HepG2 (cell line): ENCODE measurements at regions not wholly inside any gene's neighbourhood (a gene's known extent, or its start where the extent isn't known, plus 50 kb on each side); places are given as distances from the start of the nearest gene placed in this dataset.

Experiments
- ATAC-seq: fragments of 200-7000 bp; cut with Tn5 transposase; 3 replicates; pipeline ENCODE4 v1.9.1; 2020; ENCODE audit warnings: mild to moderate bottlenecking, moderate library complexity
- BruUV-seq: library from RNA; stranded (reverse); fragments of 400-500 nt; replicated peaks from 2 replicates; lab custom pipeline; 2021; lab: Mats Ljungman, UMichigan
- CTCF ChIA-PET: fragments of 300-600 bp; formaldehyde crosslinking; extraction: SDS; loops from one replicate; lab custom pipeline; 2021; ENCODE audit warnings: low total read pairs, inconsistent platforms, low intra/inter-chr PET ratio; lab: Yijun Ruan, JAX
- POLR2A ChIA-PET: fragments of 350-600 bp; sonication (Branson Sonifier 250); formaldehyde crosslinking; loops from one replicate; lab custom pipeline; 2020; ENCODE audit warnings: antibody characterized with exemption, inconsistent platforms; lab: Yijun Ruan, JAX
- DNase-seq: peaks from one replicate; pipeline ENCODE4 v3.0.0-alpha.2; 2015; ENCODE audit warnings: low spot score
- FAIRE-seq: peaks from 3 replicates; lab custom pipeline; 2011; peaks lifted over from hg19 to GRCh38; lab: Jason Lieb, UNC
- H2AFZ ChIP-seq: one replicate; pipeline ENCODE4 v1.6.1; 2011; ENCODE audit warnings: low read length, inconsistent platforms
- H3K27ac ChIP-seq: fragments of 300-600 bp; 3 replicates; pipeline ENCODE4 v1.8.0; 2011; ENCODE audit warnings: mixed run types, mild to moderate bottlenecking, mixed read lengths, low read length, inconsistent platforms; ENCODE audit not compliant: insufficient read depth; ENCODE audit errors: extremely low read length
- H3K27me3 ChIP-seq, 2 experiments: fragments of 200-600 bp in 1 of 2; 2 replicates in 1 of 2; 3 replicates in 1 of 2; pipeline versions ENCODE4 v1.6.0 to v1.8.0; 2011; ENCODE audit warnings: low read length in 2 of 2, mild to moderate bottlenecking in 2 of 2, moderate library complexity in 2 of 2, inconsistent platforms in 1 of 2; ENCODE audit not compliant: insufficient read depth in 2 of 2, control insufficient read depth in 1 of 2
- H3K36me3 ChIP-seq, 2 experiments: fragments of 200-600 bp in 1 of 2; replicated peaks in 1 of 2; 2 replicates in 1 of 2; 3 replicates in 1 of 2; pipeline versions ENCODE4 v1.5.1 to v1.8.0; 2011; ENCODE audit warnings: low read length in 2 of 2, inconsistent platforms in 1 of 2; ENCODE audit not compliant: insufficient read depth in 2 of 2, control insufficient read depth in 1 of 2
- H3K4me1 ChIP-seq: 2 replicates; pipeline ENCODE4 v1.5.1; 2012; ENCODE audit warnings: low read length, inconsistent platforms; ENCODE audit not compliant: insufficient read depth
- H3K4me2 ChIP-seq: 2 replicates; pipeline ENCODE4 v1.6.0; 2011; ENCODE audit warnings: low read depth, low read length, inconsistent platforms
- H3K4me3 ChIP-seq, 3 experiments: fragments of 200-600 bp in 1 of 3; sonication (generic), shearing (Covaris generic) in 1 of 3; replicated peaks in 1 of 3; 2 replicates each; pipeline ENCODE4 v1.5.1; 2011 to 2016; ENCODE audit warnings: low read length in 3 of 3, inconsistent platforms in 2 of 3, low read depth in 2 of 3, mild to moderate bottlenecking in 2 of 3, control low read depth in 1 of 3, mixed read lengths in 1 of 3; ENCODE audit not compliant: insufficient read depth in 1 of 3
- H3K79me2 ChIP-seq: one replicate; pipeline ENCODE4 v1.6.1; 2011; ENCODE audit warnings: low read length, inconsistent platforms; ENCODE audit not compliant: insufficient read depth
- H3K9ac ChIP-seq: 2 replicates; pipeline ENCODE4 v1.6.0; 2011; ENCODE audit warnings: mild to moderate bottlenecking, low read depth, low read length, inconsistent platforms; ENCODE audit not compliant: insufficient read depth
- H3K9me3 ChIP-seq: 2 replicates; pipeline ENCODE4 v1.5.1; 2012; ENCODE audit warnings: mild to moderate bottlenecking, low read length
- H4K20me1 ChIP-seq: 2 replicates; pipeline ENCODE4 v1.6.0; 2011; ENCODE audit warnings: inconsistent platforms, mild to moderate bottlenecking, low read length, moderate library complexity; ENCODE audit not compliant: insufficient read depth
- ATF3 ChIP-seq: sonication (generic); formaldehyde crosslinking; IDR thresholded peaks from 2 replicates; pipeline ENCODE4 v1.4.0; 2020; ENCODE audit warnings: missing genetic modification reagents
- CHCHD3 ChIP-seq: sonication (generic); formaldehyde crosslinking; IDR thresholded peaks from 2 replicates; pipeline ENCODE4 v1.8.0; 2022; ENCODE audit warnings: mild to moderate bottlenecking, missing genetic modification reagents, moderate library complexity
- FOXK1 ChIP-seq: sonication (generic); formaldehyde crosslinking; IDR thresholded peaks from 2 replicates; pipeline ENCODE4 v1.4.0; 2020; ENCODE audit warnings: low read depth, missing genetic modification reagents, borderline replicate concordance
- KAT7 ChIP-seq: IDR thresholded peaks from 2 replicates; pipeline ENCODE4 v1.6.1; 2018; ENCODE audit warnings: borderline replicate concordance, missing compliant biosample characterization
- MTA1 ChIP-seq: sonication (generic); formaldehyde crosslinking; IDR thresholded peaks from 2 replicates; pipeline ENCODE4 v1.4.0; 2020; ENCODE audit warnings: missing genetic modification reagents, mild to moderate bottlenecking, borderline replicate concordance
- MTF1 ChIP-seq: sonication (generic); formaldehyde crosslinking; IDR thresholded peaks from 2 replicates; pipeline ENCODE4 v1.5.0; 2020; ENCODE audit warnings: missing genetic modification reagents
- SAFB2 ChIP-seq: sonication (generic); formaldehyde crosslinking; IDR thresholded peaks from 2 replicates; pipeline ENCODE4 v1.5.1; 2020; ENCODE audit warnings: missing genetic modification reagents, low read depth, mild to moderate bottlenecking, borderline replicate concordance
- SMYD3 ChIP-seq: sonication (generic); formaldehyde crosslinking; IDR thresholded peaks from 2 replicates; pipeline ENCODE4 v1.8.1; 2023; ENCODE audit warnings: mild to moderate bottlenecking, missing genetic modification reagents
- SNAPC4 ChIP-seq: sonication (generic); formaldehyde crosslinking; IDR thresholded peaks from 2 replicates; pipeline ENCODE4 v1.4.0; 2020; ENCODE audit warnings: mild to moderate bottlenecking, missing genetic modification reagents
- TARDBP ChIP-seq: sonication (generic); formaldehyde crosslinking; IDR thresholded peaks from 2 replicates; pipeline ENCODE4 v1.8.0; 2022; ENCODE audit warnings: mild to moderate bottlenecking, missing genetic modification reagents
- TCF7L2 ChIP-seq: IDR thresholded peaks from 2 replicates; pipeline ENCODE4 v1.6.1; 2011; ENCODE audit warnings: mild to moderate bottlenecking, low read depth, low read length, moderate library complexity
- TP53 ChIP-seq: sonication (generic); formaldehyde crosslinking; conservative IDR thresholded peaks from 2 replicates; pipeline ENCODE4 v1.4.0; 2020; ENCODE audit warnings: missing genetic modification reagents
- ZBTB20 ChIP-seq: sonication (generic); formaldehyde crosslinking; IDR thresholded peaks from 2 replicates; pipeline ENCODE4 v1.8.1; 2023; ENCODE audit warnings: missing genetic modification reagents, low read depth, mild to moderate bottlenecking, borderline replicate concordance
- ZFP36L1 ChIP-seq: sonication (generic); formaldehyde crosslinking; IDR thresholded peaks from 2 replicates; pipeline ENCODE4 v1.8.0; 2022; ENCODE audit warnings: mild to moderate bottlenecking, missing genetic modification reagents, moderate library complexity
- ZKSCAN1 ChIP-seq: fragments of 150-350 bp; IDR thresholded peaks from 2 replicates; pipeline ENCODE4 v1.6.1; 2014; ENCODE audit warnings: low read length
- ZNF639 ChIP-seq: conservative IDR thresholded peaks from 2 replicates; pipeline ENCODE4 v1.6.1; 2018; ENCODE audit warnings: missing genetic modification reagents
- ZNF713 ChIP-seq: sonication (generic); formaldehyde crosslinking; IDR thresholded peaks from 2 replicates; pipeline ENCODE4 v1.4.0; 2020; ENCODE audit warnings: mild to moderate bottlenecking, missing genetic modification reagents
- ZNF766 ChIP-seq: sonication (generic); formaldehyde crosslinking; IDR thresholded peaks from 2 replicates; pipeline ENCODE4 v1.5.0; 2020; ENCODE audit warnings: missing genetic modification reagents, borderline replicate concordance
- ZZZ3 ChIP-seq: sonication (generic); formaldehyde crosslinking; IDR thresholded peaks from 2 replicates; pipeline ENCODE4 v1.4.0; 2020; ENCODE audit warnings: missing genetic modification reagents, mild to moderate bottlenecking, borderline replicate concordance
- WGBS: methylation state at CpG from one replicate; pipeline ENCODE4 v1.1.6; 2017; ENCODE audit warnings: low lambda C conversion rate; 5-methylcytosine and 5-hydroxymethylcytosine counted together
- in situ Hi-C: cut with HindIII; loops from 2 replicates; pipeline ENCODE4 v1.10.0; 2017; ENCODE audit warnings: low pct_unique_long_range_greater_than_20kb; ENCODE audit not compliant: extremely low pct_ligation_motif_present
- intact Hi-C: fragments of 100-400 bp; cut with micrococcal nuclease; formaldehyde crosslinking; loops from one replicate; pipeline ENCODE4 v1.10.0; 2022; ENCODE audit not compliant: unreplicated experiment

- Histone ChIP-seq H2AFZ (no peak overlapping the region), H3K27ac (no peak overlapping the region), H3K9ac (no peak overlapping the region)
- in situ Hi-C loops (no loop called here), intact Hi-C loops (no loop called here)
- CTCF ChIA-PET: no interaction called here
- no peak for ATAC-seq
- 53% methylated on average over 22 of the region's 22 CpGs for WGBS
- no peak for TF ChIP-seq ZKSCAN1
- no peak for TF ChIP-seq MTA1
- no peak for TF ChIP-seq ZZZ3 (CRISPR knock-in tag)
- TF ChIP-seq SAFB2 (CRISPR knock-in tag): no peak
- no peak for TF ChIP-seq TCF7L2
- TF ChIP-seq ZBTB20 (CRISPR knock-in tag): no peak
- TF ChIP-seq ATF3: no peak
- TF ChIP-seq TARDBP (CRISPR knock-in tag): no peak
- no peak for TF ChIP-seq FOXK1 (CRISPR knock-in tag)
- TF ChIP-seq ZFP36L1 (CRISPR knock-in tag): no peak
- TF ChIP-seq KAT7 (CRISPR knock-in tag): no peak
- no peak for TF ChIP-seq SMYD3 (CRISPR knock-in tag)
- TF ChIP-seq CHCHD3 (CRISPR knock-in tag): no peak
- TF ChIP-seq SNAPC4 (CRISPR knock-in tag): no peak
- no peak for TF ChIP-seq ZNF639 (CRISPR knock-in tag)
- no peak for TF ChIP-seq ZNF766 (CRISPR knock-in tag)
- no peak for TF ChIP-seq TP53
- no peak for TF ChIP-seq ZNF713 (CRISPR knock-in tag)
- TF ChIP-seq MTF1: no peak
- TF ChIP-seq, all 625 proteins: peak for 0
- no peaks in the 10 kb centered on the region for H3K79me2 ChIP-seq
- no TSS peak for BruUV-seq
- H3K4me3 ChIP-seq: no peak overlapping the region
- FAIRE-seq: no peak
- no peaks in the 10 kb centered on the region for H3K36me3 ChIP-seq
- no peaks in the 10 kb centered on the region for H3K9me3 ChIP-seq
- POLR2A ChIA-PET: no interaction called here
- no peaks in the 10 kb centered on the region for H4K20me1 ChIP-seq
- H3K27me3 ChIP-seq: peaks cover 8 to 36% of the 10 kb centered on the region in 2 experiments
- H3K4me2 ChIP-seq: no peak overlapping the region
- H3K4me1 ChIP-seq: no peaks in the 10 kb centered on the region
- no peak for DNase-seq
Observed at GRCh38 chr6:156598071-156598854, 178.9 kb upstream of the ARID1B start.
